NCI-H345 treated with DMSO at 0.1 percent for 48 hours (cell line): ENCODE measurements at regions not wholly inside any gene's neighbourhood (a gene's known extent, or its start where the extent isn't known, plus 50 kb on each side); places are given as distances from the start of the nearest gene placed in this dataset.

ENCODE experiments used
- DNase-seq: peaks from one replicate; lab custom pipeline; 2025; ENCODE audit not compliant: unreplicated experiment; lab: John Stamatoyannopoulos, UW

DNA sequence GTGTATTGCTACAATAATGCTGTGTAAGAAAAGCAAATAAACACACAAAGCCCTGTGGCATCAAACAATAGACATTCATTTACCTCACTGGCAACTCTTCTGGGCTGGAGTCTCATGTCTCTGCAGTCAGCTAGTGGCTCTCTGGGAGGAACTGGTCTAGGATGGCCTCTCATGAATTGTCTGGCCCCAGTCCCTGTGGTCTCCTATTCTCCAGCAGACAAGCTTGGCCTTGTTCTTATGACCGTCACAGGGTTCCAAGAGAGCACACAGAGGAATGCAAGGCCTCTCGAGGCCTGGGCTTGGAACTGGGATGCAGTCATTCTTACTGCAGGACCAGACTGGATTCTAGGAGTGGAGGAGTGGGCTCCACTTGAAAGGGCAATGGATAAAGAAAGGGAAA lies 141.2 kb upstream of the NTM start:
- no peak for DNase-seq

DNA sequence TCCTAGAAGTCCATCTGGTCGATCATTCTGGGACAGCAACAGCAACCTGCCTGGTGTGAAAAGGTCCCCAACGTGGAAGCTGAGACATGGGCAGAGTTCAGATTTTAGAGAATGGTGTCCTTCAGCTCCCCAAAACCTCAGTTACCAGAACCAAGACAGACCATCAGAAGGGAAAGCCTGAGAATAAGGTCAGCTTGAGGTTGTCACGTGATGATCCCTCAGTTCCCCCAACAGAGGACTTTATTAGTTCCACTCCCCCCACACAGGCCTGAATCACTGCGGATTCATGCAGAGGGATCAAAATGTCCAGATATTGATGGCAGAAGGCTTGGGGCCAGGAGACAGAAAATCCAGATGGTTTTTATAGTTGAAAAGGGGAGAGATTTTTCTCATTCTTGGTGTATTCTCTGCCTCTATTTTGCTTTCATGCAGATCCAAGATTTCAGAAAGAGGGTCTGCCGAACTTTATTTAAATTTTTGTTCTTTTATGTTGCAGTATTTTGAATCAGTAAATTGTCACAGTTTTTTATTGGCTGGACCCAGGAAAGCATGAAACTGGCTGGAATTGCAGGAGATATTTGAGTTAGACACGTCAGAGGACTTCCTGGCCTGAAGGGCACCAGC lies 139.0 kb upstream of the NTM start:
- no peak for DNase-seq

DNA sequence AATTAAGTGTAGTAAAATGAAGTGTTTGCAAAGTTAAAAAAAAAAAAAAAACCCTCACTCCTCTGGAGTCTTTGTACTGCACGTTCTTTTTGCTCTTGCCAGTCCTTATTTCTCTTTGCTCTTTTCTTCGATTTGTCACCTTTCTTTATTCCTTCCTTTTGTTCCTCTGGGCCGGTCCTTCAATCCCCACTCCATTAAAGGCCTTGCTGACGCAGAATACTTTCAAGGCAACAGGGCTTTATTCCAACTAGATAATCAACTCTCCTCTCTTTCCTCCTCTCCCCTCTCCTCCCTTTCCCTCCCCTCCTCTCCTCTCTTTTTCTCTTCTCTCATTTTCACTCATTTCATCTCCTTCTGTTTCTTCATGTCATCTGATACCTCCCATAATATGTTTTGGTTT lies 138.2 kb upstream of the NTM start:
- DNase-seq, result no peak

DNA sequence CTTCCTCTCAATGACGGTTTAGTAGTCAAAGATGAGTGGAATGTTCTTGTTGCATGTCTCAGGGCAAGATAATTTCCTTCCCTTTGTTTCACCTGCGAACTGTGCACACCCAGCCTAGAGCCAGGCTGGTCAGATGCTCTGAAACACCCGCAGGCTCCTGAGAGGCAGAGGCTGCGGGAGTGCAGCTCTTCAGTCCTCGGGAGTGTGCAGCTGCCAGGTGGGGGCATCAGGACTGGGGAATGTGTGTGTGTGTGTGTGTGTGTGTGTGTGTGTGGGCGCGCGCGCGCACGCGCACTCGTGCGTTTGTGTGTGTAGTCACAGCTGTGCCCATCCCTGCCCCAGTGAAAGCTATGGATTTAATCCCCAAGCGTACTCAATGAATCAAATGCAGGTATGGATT lies 136.2 kb upstream of the NTM start:
- no peak for DNase-seq

DNA sequence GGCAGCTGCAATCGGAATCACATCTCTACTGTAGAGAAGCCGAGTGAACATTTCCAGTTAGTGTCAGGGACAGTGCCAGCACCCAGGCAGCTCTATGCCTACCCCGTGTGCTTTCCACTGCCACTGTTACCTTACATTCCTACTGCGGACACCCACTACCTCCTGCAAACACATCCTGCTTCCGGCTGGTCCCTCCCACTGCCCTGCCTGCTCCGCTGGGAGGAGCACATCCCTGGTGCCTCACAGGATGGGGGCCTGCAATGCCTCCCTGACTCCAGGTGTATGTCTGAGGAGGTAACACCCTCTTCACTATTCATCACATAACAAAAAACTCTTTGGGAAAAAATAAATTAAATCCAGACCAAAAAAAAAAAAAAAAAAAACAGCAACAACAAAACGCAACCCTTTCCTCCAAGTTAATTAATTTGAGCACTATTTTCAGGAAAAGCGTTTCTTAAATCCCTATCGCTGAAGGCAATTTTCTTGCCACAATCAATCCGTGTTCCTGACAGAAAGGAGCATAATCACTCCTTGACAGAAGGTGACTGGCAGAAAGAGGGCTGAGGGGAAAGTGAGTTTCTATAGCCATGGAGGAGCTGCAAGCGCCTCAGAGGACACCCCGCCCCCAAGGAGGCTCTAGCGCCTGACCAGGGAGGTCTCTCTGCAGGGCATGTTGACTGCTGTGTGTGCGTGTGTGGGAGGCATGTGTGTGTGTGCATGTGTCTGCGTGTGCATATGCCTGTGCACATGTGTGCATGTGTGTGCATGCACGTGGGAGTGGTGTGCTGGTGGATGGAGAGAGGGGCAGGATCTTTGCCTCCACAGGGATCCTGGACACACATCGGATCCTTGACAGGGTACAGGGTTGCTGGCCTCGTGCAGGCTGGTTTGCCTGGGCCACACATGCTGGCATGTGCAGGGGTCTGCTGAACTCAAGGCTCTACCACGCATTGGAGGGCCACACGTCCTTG lies 134.8 kb upstream of the NTM start:
- DNase-seq, result no peak

DNA sequence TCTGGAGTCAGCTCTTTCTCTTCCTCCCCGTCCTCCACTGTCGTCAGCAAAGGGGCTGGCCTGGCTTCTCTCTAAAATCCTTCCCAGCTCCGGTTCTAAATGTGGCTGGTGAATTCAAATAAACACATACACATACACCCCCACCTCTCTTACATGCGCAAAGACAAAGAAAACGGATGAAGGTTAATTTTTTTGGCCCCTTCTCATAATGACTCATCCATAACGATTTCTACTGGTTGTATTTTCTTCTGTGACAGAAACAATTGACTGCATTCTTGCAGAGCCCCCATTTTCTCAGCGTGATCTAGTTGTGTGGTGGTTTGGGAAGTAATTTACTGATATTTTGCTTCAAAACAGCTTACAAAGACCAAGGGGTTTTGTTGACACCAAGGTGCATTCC lies 130.0 kb upstream of the NTM start:
- DNase-seq, result no peak

DNA sequence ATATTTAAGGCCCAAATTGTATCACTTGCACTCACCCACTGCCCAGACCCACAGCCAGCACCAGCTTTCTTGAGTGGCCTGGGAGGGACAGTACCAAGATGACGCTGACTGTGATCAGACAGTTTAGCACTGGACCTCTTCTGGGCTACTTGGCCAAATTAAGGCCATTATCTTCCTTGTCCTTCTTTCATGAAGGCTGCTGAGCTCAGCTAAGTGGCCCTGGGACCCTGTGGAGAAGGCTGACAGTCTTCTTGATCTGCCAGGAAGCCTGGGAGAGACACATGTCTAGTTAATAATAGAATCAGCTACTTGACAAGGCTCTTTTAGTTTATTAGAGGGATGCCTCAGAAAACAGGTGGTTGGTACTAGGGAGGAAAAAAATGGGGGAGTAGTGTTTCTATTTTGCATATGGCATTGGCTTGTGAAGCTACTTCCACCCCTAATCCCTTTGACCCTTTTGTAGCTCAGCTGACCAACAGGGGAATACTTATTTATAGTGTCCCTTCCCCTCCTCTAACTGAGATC lies 127.9 kb upstream of the NTM start:
- DNase-seq, result no peak

DNA sequence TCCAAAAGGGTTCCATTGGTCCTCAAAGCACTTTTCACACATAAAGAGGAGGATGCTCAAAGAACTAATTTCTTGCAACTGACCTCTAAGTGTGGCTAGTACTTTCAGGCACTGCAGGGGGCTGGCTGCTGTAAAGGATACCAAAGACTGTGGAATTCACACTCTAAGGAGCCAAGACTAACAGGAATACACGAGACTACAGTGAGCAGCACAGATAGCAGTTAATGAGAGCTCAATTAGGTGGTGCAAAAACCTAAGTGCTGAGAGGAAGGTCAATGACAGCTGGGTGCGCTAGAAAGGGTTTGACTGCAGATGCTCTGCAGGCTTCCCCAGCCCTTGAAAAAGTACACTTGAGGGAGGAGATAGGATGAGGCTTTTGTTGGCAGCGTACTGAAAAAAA lies 124.3 kb upstream of the NTM start:
- no peak for DNase-seq

DNA sequence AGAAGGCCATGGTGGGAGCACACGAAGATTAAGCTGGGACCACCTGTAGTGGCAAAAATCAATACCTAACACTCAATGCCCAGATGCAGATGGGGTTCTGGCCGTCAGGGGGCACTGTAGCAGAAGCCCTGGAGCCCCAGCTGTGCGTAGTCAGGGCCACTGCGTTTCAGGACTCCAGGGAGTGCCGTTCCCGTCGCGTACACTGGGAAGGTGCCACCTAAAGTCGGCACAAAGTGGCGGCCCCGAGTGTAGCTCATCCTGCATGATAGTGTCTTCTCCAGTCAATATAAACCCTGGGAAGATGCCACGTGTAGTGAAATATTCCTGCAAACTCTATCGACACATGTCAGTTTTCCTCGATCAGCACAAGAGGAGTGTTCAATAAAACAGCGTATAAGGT lies 123.8 kb upstream of the NTM start:
- DNase-seq, result no peak

DNA sequence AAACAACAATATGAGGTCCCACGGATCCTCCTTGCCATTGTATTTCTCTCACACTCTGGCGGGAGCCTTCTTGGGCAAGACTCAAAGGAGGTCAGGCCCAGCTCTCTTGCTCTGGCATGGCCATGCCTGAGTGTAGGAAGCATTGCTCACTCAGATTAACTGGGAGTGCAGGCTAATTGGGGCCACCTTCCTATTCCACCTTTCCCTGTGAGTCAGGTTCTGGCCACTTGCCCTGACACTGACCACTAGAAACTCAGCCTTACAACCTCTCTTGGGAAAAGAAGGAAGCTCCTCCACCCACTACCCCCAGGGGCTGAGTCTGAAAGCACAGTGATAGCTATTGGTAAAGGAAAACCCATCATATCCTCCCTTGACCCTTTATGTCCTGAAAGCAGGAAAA lies 121.8 kb upstream of the NTM start:
- DNase-seq, result no peak

DNA sequence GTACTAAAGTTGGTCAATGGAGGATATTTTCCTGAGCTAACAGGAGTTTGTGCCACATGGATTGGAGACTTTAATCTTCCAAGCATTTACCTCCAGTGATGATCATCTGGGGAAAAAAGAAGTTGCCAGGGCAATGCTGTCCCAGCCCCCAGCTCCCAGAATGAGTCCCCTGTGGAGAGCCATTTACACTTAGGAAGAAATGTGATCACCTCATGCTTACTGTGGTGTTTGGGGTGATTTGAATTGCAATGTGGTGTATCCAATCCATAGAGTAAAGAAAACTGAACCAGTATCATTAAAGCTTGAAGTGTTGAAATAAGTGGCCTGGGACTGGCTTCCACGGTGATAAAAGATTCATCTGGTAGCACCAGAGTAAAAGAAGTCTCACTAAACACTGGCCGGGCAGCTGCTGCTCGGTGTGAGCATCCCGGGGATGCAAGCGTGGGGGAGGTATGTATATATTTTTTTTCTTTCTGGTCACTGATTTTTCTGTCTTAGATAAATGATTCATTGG lies 117.2 kb upstream of the NTM start:
- no peak for DNase-seq

DNA sequence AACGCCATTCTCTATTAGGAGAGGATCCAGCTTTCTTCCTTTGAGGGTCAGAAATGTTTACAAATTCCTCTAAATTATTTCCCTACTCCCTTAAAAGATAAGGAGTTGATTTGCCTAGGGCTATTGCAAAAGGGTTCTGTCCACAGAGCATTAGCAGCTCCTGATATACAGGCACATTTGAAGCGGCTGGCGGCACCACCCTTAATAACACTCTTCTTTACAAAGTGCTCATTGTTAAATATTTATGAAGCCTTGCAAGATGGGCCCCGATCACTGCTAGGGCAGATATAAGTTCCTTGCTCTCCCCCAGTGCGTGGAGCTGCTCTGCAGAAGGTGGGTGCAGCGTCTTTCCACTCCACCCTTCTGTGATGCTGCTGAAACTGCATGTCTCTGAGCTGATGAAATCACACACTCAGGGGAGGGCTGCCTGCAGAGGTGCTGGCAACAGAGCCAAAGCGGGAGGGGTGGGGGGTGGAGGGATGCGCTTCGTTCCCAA lies 116.7 kb upstream of the NTM start:
- DNase-seq, result no peak

DNA sequence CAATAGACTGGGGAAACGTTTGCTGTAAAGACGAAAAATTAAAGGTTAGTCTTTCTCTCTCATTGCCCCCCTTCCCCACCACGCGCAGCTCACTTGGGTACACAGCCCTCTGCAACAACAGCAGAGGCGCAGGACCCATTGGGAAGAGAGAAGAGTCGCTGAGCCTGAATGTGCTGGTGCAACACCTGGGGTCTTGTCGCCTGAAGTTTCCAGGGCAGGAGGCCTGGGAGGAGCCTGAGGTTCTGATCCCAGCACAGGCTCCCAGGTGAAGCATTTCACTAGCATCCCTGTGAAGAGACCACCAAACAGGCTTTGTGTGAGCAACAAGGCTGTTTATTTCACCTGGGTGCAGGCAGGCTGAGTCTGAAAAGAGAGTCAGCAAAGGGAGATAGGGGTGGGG lies 116.2 kb upstream of the NTM start:
- DNase-seq, result no peak

DNA sequence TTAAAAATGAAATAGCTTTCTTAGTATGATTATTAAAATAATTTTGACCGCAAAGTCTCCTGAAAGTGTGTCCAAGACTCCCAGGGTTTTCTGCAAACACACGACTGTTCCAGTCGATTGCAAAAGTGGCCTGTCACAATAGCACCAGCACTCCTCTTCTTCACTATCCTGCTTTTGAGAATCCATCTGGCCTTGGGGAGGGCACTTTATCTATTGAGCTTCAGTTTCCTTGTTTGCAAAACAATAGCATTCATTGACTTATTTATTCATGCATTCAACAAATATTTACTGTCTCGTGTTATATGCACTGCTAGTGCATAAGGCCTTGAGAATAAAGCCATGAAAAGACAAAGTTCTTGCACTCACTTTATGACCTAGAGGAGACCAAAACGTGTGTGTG lies 96.2 kb upstream of the NTM start:
- no peak for DNase-seq

DNA sequence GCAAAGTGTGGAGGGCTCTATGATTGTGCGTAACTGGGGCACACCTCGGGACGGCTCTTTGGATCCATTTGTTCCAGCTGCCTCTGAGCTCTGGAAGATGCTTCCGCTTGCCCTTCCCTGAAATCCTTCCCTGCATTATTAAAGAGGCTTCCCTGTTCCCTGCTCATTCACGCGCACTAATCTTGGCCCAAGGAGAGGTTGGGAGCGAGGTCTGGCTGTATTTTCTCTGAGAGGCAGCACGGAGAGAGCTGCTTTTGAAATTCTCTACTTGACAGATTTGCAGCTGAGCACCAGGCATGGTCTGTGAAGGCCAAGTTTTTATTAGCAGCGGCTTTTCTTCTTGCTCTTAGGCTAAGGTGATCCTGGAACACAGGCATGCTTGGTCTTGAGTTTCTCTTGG lies 94.8 kb upstream of the NTM start:
- DNase-seq, result no peak

DNA sequence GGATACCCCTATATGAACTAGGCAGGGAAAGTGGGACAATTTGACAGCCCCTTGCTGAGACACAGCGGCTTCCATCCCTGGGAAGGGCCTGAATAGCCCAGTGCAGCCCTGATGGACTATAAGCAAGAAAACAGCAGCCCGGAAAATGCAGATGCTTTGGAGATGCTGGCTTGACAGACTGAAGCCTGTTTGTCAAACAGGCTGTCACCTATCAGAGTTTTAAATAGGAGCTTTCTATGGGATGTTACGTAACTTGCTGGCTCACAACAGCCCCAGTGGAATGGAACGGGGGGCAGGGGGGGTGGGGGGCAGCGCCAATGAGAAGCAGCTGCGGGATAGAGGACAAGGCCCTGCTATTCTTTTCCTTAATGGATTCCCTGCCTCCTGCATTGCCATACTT lies 91.9 kb upstream of the NTM start:
- no peak for DNase-seq

DNA sequence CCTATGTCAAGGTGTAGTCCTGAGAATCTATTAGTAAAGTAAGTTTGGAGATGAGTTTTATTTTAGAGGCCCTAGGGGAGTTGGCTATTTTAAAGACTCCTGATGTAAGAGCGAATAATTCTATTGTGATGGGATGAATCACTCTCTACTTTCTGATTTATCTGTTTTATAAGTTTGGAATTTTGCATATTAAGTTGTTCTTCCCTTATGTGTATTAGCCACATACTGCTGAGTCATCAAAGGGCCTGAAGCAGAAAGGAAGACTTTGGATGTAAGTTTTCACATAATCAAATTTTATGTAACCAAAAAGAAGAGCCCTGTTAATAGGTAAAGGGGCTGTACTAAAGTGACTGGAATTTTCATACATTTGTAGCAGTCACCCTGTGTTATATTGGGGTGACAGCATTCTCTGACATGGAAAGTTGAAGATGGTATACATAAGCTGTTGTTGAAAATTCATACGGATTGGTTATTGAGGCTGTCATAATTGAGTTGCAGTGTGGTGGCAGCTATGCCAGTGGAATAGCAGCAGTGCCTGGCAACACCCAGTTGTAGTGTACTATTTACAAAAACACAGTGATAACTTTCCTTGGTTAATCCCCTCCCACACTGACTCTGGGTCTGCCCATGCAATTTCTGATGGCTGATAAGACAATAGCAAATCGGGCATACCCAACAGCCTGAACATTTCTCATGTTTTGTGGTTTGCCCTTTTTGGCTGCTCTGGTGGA lies 90.6 kb upstream of the NTM start:
- no peak for DNase-seq

DNA sequence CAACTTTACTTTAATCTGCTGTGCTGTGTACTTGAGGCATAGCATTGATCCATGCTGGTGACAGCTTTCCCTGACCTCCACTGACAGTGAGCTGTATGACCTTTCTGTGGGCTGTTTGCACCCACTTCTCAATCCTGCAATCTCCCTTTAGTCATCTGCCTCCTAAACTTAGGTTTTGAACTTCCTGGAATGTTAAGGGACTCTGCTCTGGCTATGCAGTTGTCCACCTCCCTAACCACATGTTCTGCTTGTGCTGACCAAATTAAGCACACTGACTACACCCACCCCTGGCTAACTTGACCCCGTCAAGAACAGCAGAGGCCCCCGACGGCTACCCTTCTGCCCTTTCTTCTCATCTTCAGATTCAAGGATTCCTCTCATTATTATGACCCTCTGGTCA lies 89.1 kb upstream of the NTM start:
- DNase-seq, result no peak

DNA sequence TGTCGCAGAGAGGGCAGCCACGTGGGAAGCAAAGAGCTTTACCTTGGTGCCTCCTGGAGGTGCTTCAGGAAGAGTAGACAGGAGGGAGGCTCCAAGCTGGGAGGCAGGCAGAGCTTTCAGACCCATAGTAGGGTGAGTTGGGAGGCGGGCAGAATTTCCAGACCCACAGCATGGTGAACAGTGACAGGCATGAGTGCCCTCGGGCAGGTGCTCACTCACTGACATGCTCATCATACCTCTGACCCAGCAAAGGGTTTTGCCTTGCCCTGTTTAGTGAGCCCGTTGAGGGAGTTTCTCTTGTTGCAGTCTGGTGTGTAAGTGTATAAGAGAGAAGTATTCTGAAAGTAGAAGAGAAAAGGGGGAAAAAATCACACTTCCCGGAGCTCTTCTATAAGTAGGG lies 86.4 kb upstream of the NTM start:
- DNase-seq, result no peak

DNA sequence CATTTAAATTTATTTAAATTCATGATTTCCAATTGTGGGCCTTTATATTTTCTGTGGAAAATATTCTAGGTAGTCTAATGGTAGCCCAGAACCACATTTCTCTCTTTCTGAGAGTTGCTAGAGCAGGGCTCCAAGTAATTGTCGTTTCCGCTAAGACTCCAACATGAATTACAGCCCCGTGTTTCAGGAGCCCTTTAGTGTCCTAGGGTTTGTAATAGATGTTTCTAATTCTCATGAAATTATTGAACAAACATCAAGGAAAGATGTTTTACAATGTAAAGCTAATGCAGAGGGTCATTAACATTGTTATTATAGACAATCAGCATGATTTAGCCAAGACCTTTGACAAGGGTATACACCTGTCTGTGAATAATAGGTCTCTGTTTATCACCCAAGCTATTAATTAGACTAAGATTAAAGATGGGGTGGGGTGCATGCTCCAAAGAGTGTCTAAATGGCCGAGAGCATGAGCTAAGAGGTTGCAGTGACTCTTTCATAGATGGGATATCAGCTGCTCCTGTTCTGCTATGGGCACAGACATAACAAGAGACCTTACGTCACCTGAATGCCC lies 81.8 kb upstream of the NTM start:
- DNase-seq, result no peak

DNA sequence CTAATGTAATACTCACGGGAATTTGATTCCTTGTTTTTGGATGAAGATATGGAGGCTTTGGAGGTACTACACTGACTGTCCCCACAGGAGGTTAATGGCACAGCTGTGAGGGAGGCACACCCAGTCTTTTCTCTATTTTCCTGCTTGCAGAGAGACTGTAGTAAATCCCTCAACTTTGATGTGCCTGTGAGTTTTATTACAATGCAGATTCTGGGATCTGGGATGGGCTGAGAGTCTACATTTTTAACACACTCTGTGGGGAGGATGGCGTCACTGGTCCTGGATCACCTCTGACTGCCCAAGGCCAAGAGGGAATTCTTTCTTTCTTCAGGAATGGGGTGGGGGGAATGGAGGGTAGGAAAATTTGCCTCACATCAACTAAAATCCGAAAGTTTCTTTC lies 80.2 kb upstream of the NTM start:
- DNase-seq, result no peak
